ENCODE measurements at regions not wholly inside any gene's neighbourhood (a gene's known extent, or its start where the extent isn't known, plus 50 kb on each side); places are given as distances from the start of the nearest gene placed in this dataset.
A peak's percentile ranks its signal among the peaks of the same experiment; 100 is the strongest.

GRCh38 chr15:39125904-39126303 lies 455.0 kb upstream of the THBS1 start (continued):
- no peak for TF ChIP-seq NFYB (CRISPR knock-in tag; IDR thresholded peaks at IDR 0.05)
- no peak for TF ChIP-seq SAFB2 (CRISPR knock-in tag; IDR thresholded peaks at IDR 0.05; ENCODE audit: borderline replicate concordance, low read depth)
- TF ChIP-seq ZNF20 (CRISPR knock-in tag; IDR thresholded peaks at IDR 0.05) = no peak
- no peak for TF ChIP-seq ATF7-NPFF (CRISPR knock-in tag; IDR thresholded peaks at IDR 0.05; ENCODE audit: low read depth)
- TF ChIP-seq MLLT10 (CRISPR knock-in tag; IDR thresholded peaks at IDR 0.05) = no peak
- TF ChIP-seq ZNF235 (CRISPR knock-in tag; IDR thresholded peaks at IDR 0.05; ENCODE audit: borderline replicate concordance) = no peak
- no peak for TF ChIP-seq ZNF615 (CRISPR knock-in tag; IDR thresholded peaks at IDR 0.05; ENCODE audit: borderline replicate concordance)
- TF ChIP-seq ELF3 (CRISPR knock-in tag; IDR thresholded peaks at IDR 0.05) = peak; percentile 54; the same call in 1 of the 2 replicates
- TF ChIP-seq PTBP1 (IDR thresholded peaks at IDR 0.05; ENCODE audit: low read depth, low read length, poor library complexity, severe bottlenecking) = no peak

- no peaks in the 10 kb centered on the region for H3K9me3 ChIP-seq (ENCODE audit: low read length)
- ChIA-PET CTCF (ENCODE audit: low intra/inter-chr PET ratio, low total read pairs) (interaction anchor here (2.5 kb wide), 1 partner anchor 453 kb away, joined by 13 read pairs; the partner anchor contains the start of gene THBS1), POLR2A (interaction anchor here (1.0 to 2.2 kb wide), 3 partner anchors 39 to 453 kb away, joined by 3 to 11 read pairs (median 5); partner anchors contain the start of gene THBS1)
- no peak overlapping the region for H2AFZ ChIP-seq (ENCODE audit: low read length)
- H3K4me1 ChIP-seq (ENCODE audit: insufficient read depth, low read length) = peaks cover 56% of the 10 kb centered on the region
- no peaks in the 10 kb centered on the region for H3K27me3 ChIP-seq (ENCODE audit: control insufficient read depth in 1 of 2, insufficient read depth in 2 of 2, low read length in 2 of 2)
- 59% methylated on average over 2 of the region's 2 CpGs for WGBS (ENCODE audit: low lambda C conversion rate)
- no peak for FAIRE-seq
- H3K79me2 ChIP-seq (ENCODE audit: insufficient read depth, low read length) = no peaks in the 10 kb centered on the region
- DNase-seq (ENCODE audit: low spot score) = no peak
- BruUV-seq (replicated peaks) = no TSS peak
- peak overlapping the region; percentile 79 for H3K27ac ChIP-seq (ENCODE audit: extremely low read length, insufficient read depth, low read length)
- H3K9ac ChIP-seq (ENCODE audit: insufficient read depth, low read depth, low read length) = peak overlapping the region; percentile 53; the same call in 1 of the 2 replicates
- intact Hi-C loops (cut with micrococcal nuclease; ENCODE audit: unreplicated experiment) = loop anchor here (5.0 to 10.0 kb wide), 4 partner anchors 185 to 325 kb away; no protein-coding TSS in a partner anchor
- peak overlapping the region in 2 of 3 experiments; percentile 1 to 24; a peak in 1 of 6 replicates for H3K4me3 ChIP-seq (replicated peaks in 1 of 3; ENCODE audit: insufficient read depth in 1 of 3, low read depth in 2 of 3, low read length in 3 of 3)
- no peak for TF ChIP-seq CREB3 (CRISPR knock-in tag; IDR thresholded peaks at IDR 0.05)
- no peak for TF ChIP-seq ARID2 (CRISPR knock-in tag; IDR thresholded peaks at IDR 0.05; ENCODE audit: borderline replicate concordance)
- TF ChIP-seq JARID2 (CRISPR knock-in tag; IDR thresholded peaks at IDR 0.05; ENCODE audit: insufficient replicate concordance) = no peak
- peak overlapping the region; percentile 66 for H3K4me2 ChIP-seq (ENCODE audit: low read depth, low read length)
- ATAC-seq = no peak
- H3K36me3 ChIP-seq (replicated peaks in 1 of 2; ENCODE audit: control insufficient read depth in 1 of 2, insufficient read depth in 2 of 2, low read length in 2 of 2) = no peaks in the 10 kb centered on the region
- in situ Hi-C loops (cut with HindIII; ENCODE audit: extremely low pct_ligation_motif_present, low pct_unique_long_range_greater_than_20kb) = loop anchor here (10.0 kb wide), 2 partner anchors 148 to 458 kb away; partner anchors contain the start of gene THBS1
- no peaks in the 10 kb centered on the region for H4K20me1 ChIP-seq (ENCODE audit: insufficient read depth, low read length)
Observed at GRCh38 chr15:39127151-39127790, 453.6 kb upstream of the THBS1 start.
